Mesenchymal stem cell (in vitro differentiated cells and primary cell): ENCODE measurements at regions not wholly inside any gene's neighbourhood (a gene's known extent, or its start where the extent isn't known, plus 50 kb on each side); places are given as distances from the start of the nearest gene placed in this dataset.

Experiments
- DNase-seq: peaks from one replicate; pipeline ENCODE4 v3.0.0-alpha.2; 2013
- H2AFZ ChIP-seq: one replicate; pipeline ENCODE4 v1.6.1; 2013; ENCODE audit warnings: low read depth, mild to moderate bottlenecking, control low read depth, inconsistent platforms, low read length, moderate library complexity
- H2AK5ac ChIP-seq: 2 replicates; pipeline ENCODE4 v1.6.1; 2013; ENCODE audit warnings: low read length, moderate library complexity, mild to moderate bottlenecking, inconsistent platforms; ENCODE audit not compliant: severe bottlenecking
- H2BK120ac ChIP-seq: one replicate; pipeline ENCODE4 v1.6.1; 2013; ENCODE audit warnings: low read depth, mild to moderate bottlenecking, inconsistent platforms, low read length, moderate library complexity
- H2BK12ac ChIP-seq, 2 experiments: one replicate each; pipeline ENCODE4 v1.6.1; 2013; ENCODE audit warnings: inconsistent platforms in 2 of 2, low read length in 2 of 2, mild to moderate bottlenecking in 2 of 2, moderate library complexity in 2 of 2, control low read depth in 1 of 2
- H2BK15ac ChIP-seq: one replicate; pipeline ENCODE4 v1.6.1; 2013; ENCODE audit warnings: mild to moderate bottlenecking, low read depth, inconsistent platforms; ENCODE audit not compliant: poor library complexity, severe bottlenecking
- H2BK5ac ChIP-seq: 2 replicates; pipeline ENCODE4 v1.6.1; 2013; ENCODE audit warnings: low read depth, mild to moderate bottlenecking, low read length, control low read depth, inconsistent platforms; ENCODE audit not compliant: poor library complexity, severe bottlenecking
- H3K14ac ChIP-seq, 2 experiments: one replicate each; pipeline ENCODE4 v1.6.1; 2013; ENCODE audit warnings: inconsistent platforms in 2 of 2, low read length in 2 of 2, control low read depth in 1 of 2, mild to moderate bottlenecking in 1 of 2, moderate library complexity in 1 of 2
- H3K18ac ChIP-seq, 2 experiments: one replicate each; pipeline ENCODE4 v1.6.1; 2013; ENCODE audit warnings: inconsistent platforms in 2 of 2, low read length in 2 of 2, control low read depth in 1 of 2, low read depth in 1 of 2, mild to moderate bottlenecking in 1 of 2
- H3K23ac ChIP-seq, 2 experiments: one replicate each; pipeline ENCODE4 v1.6.1; 2013; ENCODE audit warnings: inconsistent platforms in 2 of 2, low read length in 2 of 2, mild to moderate bottlenecking in 2 of 2, moderate library complexity in 2 of 2, control low read depth in 1 of 2
- H3K27ac ChIP-seq: 2 replicates; pipeline ENCODE4 v1.5.1; 2013; ENCODE audit warnings: mild to moderate bottlenecking, moderate library complexity, low read length, control low read depth, inconsistent platforms; ENCODE audit not compliant: poor library complexity, severe bottlenecking
- H3K27me3 ChIP-seq, 2 experiments: 2 replicates each; pipeline versions ENCODE4 v1.6.1 to v1.7.0; 2013; ENCODE audit warnings: low read length in 2 of 2, mild to moderate bottlenecking in 2 of 2, moderate library complexity in 2 of 2, control low read depth in 1 of 2, inconsistent platforms in 1 of 2; ENCODE audit not compliant: control insufficient read depth in 1 of 2, insufficient read depth in 1 of 2
- H3K36me3 ChIP-seq, 2 experiments: 2 replicates each; pipeline versions ENCODE4 v1.6.1 to v1.7.0; 2013; ENCODE audit warnings: low read length in 2 of 2, control low read depth in 1 of 2, inconsistent platforms in 1 of 2, low read depth in 1 of 2, mild to moderate bottlenecking in 1 of 2; ENCODE audit not compliant: insufficient read depth in 2 of 2, control insufficient read depth in 1 of 2
- H3K4ac ChIP-seq, 2 experiments: one replicate each; pipeline ENCODE4 v1.6.1; 2013; ENCODE audit warnings: inconsistent platforms in 2 of 2, low read length in 2 of 2, mild to moderate bottlenecking in 2 of 2, moderate library complexity in 2 of 2, control low read depth in 1 of 2, low read depth in 1 of 2
- H3K4me1 ChIP-seq: 2 replicates; pipeline ENCODE4 v1.6.1; 2013; ENCODE audit warnings: low read depth, low read length, control low read depth; ENCODE audit not compliant: control insufficient read depth, insufficient read depth
- H3K4me2 ChIP-seq: 2 replicates; pipeline ENCODE4 v1.6.1; 2013; ENCODE audit warnings: low read length, mild to moderate bottlenecking, inconsistent platforms; ENCODE audit not compliant: poor library complexity, severe bottlenecking
- H3K4me3 ChIP-seq, 2 experiments: 2 replicates each; pipeline versions ENCODE4 v1.5.1 to v1.7.0; 2013; ENCODE audit warnings: low read length in 2 of 2, mild to moderate bottlenecking in 2 of 2, control low read depth in 1 of 2, low read depth in 1 of 2; ENCODE audit not compliant: insufficient read depth in 1 of 2
- H3K79me1 ChIP-seq: replicated peaks from 2 replicates; pipeline ENCODE4 v1.6.1; 2013; ENCODE audit warnings: mild to moderate bottlenecking, control low read depth, low read length, inconsistent platforms; ENCODE audit not compliant: poor library complexity, severe bottlenecking
- H3K9ac ChIP-seq: 2 replicates; pipeline ENCODE4 v1.7.0; 2013; ENCODE audit warnings: mild to moderate bottlenecking, low read length, moderate library complexity
- H3K9me3 ChIP-seq: 2 replicates; pipeline ENCODE4 v1.7.0; 2013; ENCODE audit warnings: mild to moderate bottlenecking, low read length; ENCODE audit not compliant: control insufficient read depth
- H4K8ac ChIP-seq: one replicate; pipeline ENCODE4 v1.6.1; 2013; ENCODE audit warnings: inconsistent platforms, mild to moderate bottlenecking, low read length, moderate library complexity
- H4K91ac ChIP-seq: one replicate; pipeline ENCODE4 v1.6.1; 2013; ENCODE audit warnings: mild to moderate bottlenecking, low read length, inconsistent platforms
- WGBS: methylation state at CpG from one replicate; pipeline ENCODE4 v1.1.7; 2013; ENCODE audit warnings: mixed read lengths; 5-methylcytosine and 5-hydroxymethylcytosine counted together

DNA sequence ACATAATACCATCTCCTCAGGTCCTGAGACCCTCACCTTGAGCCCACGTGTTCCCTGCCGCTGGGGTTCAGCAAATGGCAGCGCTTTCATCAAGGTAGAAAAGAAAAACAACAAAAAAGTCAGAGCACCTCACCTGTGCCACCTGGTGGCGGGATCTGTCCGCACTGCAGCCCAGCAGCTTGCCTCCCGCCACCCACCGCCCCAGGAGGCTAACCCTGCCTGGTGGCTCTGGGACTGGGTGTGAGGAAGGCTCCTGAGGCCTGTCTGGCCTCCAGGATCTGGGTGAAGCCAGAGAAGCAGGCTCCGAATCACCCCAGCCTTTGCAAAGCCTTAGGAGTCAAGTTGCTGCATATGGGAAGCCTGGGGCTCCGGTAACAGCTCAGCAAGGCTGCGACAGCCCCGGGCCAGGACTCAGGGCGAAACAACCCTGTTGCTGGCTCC is 270.8 kb downstream of the BMP7 start:
- whole genome bisulfite sequencing = 63% methylated on average over 12 of the region's 12 CpGs
- no peak overlapping the region for H2BK5ac ChIP-seq
- H3K27ac ChIP-seq = no peak overlapping the region
- peak overlapping the region; percentile 27 for H4K91ac ChIP-seq
- H3K18ac ChIP-seq = peak overlapping the region in 1 of 2 experiments; percentile 33
- no peak overlapping the region for H2BK120ac ChIP-seq
- H2BK15ac ChIP-seq = no peak overlapping the region
- no peak overlapping the region for H2AK5ac ChIP-seq
- H3K36me3 ChIP-seq = peaks cover 0 to 4% of the 10 kb centered on the region in 2 experiments
- H3K4me3 ChIP-seq = no peak overlapping the region
- no peak overlapping the region for H3K9ac ChIP-seq
- no peak overlapping the region for H3K14ac ChIP-seq
- H3K23ac ChIP-seq = peak overlapping the region in 1 of 2 experiments; percentile 79
- peak overlapping the region; percentile 37 for H4K8ac ChIP-seq
- H3K4me2 ChIP-seq = no peak overlapping the region
- no peak for DNase-seq
- H3K4ac ChIP-seq = no peak overlapping the region
- H3K9me3 ChIP-seq = peaks cover 18% of the 10 kb centered on the region
- no peaks in the 10 kb centered on the region for H3K79me1 ChIP-seq
- H2BK12ac ChIP-seq = no peak overlapping the region
- H2AFZ ChIP-seq = no peak overlapping the region
- H3K4me1 ChIP-seq = no peaks in the 10 kb centered on the region
- peaks cover 0 to 30% of the 10 kb centered on the region in 2 experiments for H3K27me3 ChIP-seq

- Histone ChIP-seq H3K27ac (no peak overlapping the region), H3K18ac (no peak overlapping the region), H3K79me1 (no peaks in the 10 kb centered on the region), H2BK15ac (no peak overlapping the region), H3K9ac (no peak overlapping the region), H4K91ac (no peak overlapping the region), H2BK12ac (no peak overlapping the region), H3K4me2 (no peak overlapping the region), H2BK5ac (no peak overlapping the region), H3K4ac (no peak overlapping the region), H3K4me1 (no peaks in the 10 kb centered on the region), H3K27me3 (peaks cover 0 to 26% of the 10 kb centered on the region in 2 experiments), H3K23ac (no peak overlapping the region), H2BK120ac (no peak overlapping the region), H3K14ac (no peak overlapping the region), H2AFZ (no peak overlapping the region), H4K8ac (no peak overlapping the region), H3K9me3 (peaks cover 18% of the 10 kb centered on the region), H2AK5ac (no peak overlapping the region), H3K4me3 (no peak overlapping the region), H3K36me3 (peaks cover 0 to 4% of the 10 kb centered on the region in 2 experiments)
- 94% methylated on average over 2 of the region's 2 CpGs for WGBS
- DNase-seq = no peak
Observed at GRCh38 chr20:56996533-56996932, 269.9 kb downstream of the BMP7 start.

DNA sequence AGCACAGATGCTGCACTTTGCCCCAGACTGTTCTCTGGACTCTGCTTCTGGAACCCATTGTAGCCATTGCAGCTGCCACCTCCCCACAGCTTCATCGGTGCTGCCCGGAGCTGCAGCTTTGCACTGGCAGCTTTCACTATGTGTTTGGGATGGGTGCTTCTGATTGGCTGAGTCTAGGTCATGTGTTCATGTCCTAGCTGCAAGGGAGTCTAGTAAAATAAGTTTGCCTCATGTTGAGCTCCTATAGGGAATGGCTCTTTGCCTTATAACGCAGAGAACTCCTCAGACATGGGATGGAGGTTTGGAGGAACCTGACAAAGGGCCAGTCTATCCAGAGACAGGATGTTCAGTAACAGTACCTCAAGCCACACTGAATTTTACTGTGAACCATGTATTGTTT is 268.0 kb downstream of the BMP7 start:
- H3K36me3 ChIP-seq = peaks cover 0 to 4% of the 10 kb centered on the region in 2 experiments
- DNase-seq = no peak
- peaks cover 18% of the 10 kb centered on the region for H3K9me3 ChIP-seq
- H3K4me1 ChIP-seq = peaks cover 6% of the 10 kb centered on the region
- no peak overlapping the region for H3K9ac ChIP-seq
- H2BK120ac ChIP-seq = no peak overlapping the region
- H3K4ac ChIP-seq = no peak overlapping the region
- H4K8ac ChIP-seq = no peak overlapping the region
- H3K4me3 ChIP-seq = no peak overlapping the region
- no peak overlapping the region for H4K91ac ChIP-seq
- H2BK5ac ChIP-seq = no peak overlapping the region
- H3K23ac ChIP-seq = no peak overlapping the region
- H3K27me3 ChIP-seq = peaks cover 0 to 26% of the 10 kb centered on the region in 2 experiments
- H3K14ac ChIP-seq = no peak overlapping the region
- H2AFZ ChIP-seq = no peak overlapping the region
- no peak overlapping the region for H3K4me2 ChIP-seq
- H3K27ac ChIP-seq = no peak overlapping the region
- H3K79me1 ChIP-seq = no peaks in the 10 kb centered on the region
- no peak overlapping the region for H3K18ac ChIP-seq
- no peak overlapping the region for H2BK15ac ChIP-seq
- 90% methylated on average over 3 of the region's 3 CpGs for WGBS
- no peak overlapping the region for H2BK12ac ChIP-seq
- no peak overlapping the region for H2AK5ac ChIP-seq

DNA sequence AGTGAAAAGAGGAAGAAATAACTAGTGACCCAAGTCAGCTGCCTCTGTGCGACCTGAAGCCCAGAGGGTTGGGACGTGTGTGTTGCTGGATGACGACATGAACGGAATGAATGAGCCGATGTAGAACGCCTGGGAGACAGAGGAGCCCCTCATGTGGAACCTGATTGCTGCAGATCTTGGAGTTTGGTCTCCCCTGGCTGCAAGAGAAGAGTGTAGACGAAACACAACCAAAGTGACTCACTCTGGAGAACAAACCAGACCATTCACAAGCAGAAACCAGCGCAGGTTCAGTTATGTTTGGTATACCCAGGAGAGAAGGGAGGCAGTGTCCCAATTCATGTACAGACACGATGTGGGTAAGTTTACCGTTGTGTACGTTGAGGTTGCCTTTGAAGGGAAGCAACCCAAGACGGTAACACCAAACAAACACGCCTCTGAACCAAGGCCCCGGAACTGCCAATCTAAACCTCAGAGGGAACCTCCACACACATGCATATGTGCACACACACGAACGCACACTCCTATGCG is 265.9 kb downstream of the BMP7 start:
- H3K79me1 ChIP-seq = no peaks in the 10 kb centered on the region
- no peak overlapping the region for H2BK5ac ChIP-seq
- H2BK15ac ChIP-seq = no peak overlapping the region
- no peak for DNase-seq
- H2BK12ac ChIP-seq = no peak overlapping the region
- no peak overlapping the region for H3K14ac ChIP-seq
- H2AK5ac ChIP-seq = no peak overlapping the region
- H3K9me3 ChIP-seq = peaks cover 18% of the 10 kb centered on the region
- H3K4me2 ChIP-seq = no peak overlapping the region
- no peak overlapping the region for H3K4me3 ChIP-seq
- H3K36me3 ChIP-seq = peaks cover 0 to 4% of the 10 kb centered on the region in 2 experiments
- H3K27me3 ChIP-seq = peaks cover 0 to 21% of the 10 kb centered on the region in 2 experiments
- H3K23ac ChIP-seq = no peak overlapping the region
- H4K91ac ChIP-seq = no peak overlapping the region
- H3K27ac ChIP-seq = no peak overlapping the region
- no peak overlapping the region for H3K18ac ChIP-seq
- H3K9ac ChIP-seq = no peak overlapping the region
- H2AFZ ChIP-seq = no peak overlapping the region
- H2BK120ac ChIP-seq = no peak overlapping the region
- peaks cover 12% of the 10 kb centered on the region for H3K4me1 ChIP-seq
- H3K4ac ChIP-seq = no peak overlapping the region
- whole genome bisulfite sequencing = 95% methylated on average over 17 of the region's 17 CpGs
- H4K8ac ChIP-seq = no peak overlapping the region
